Middle frontal gyrus (tissue), 1 donor: ENCODE measurements at regions not wholly inside any gene's neighbourhood (a gene's known extent, or its start where the extent isn't known, plus 50 kb on each side); places are given as distances from the start of the nearest gene placed in this dataset.
"Not testable (repeated sequence)": the region's sequence is repeated elsewhere in the genome, so short reads cannot be mapped to it uniquely, and the experiment has no call there.

Experiments
- DNase-seq: peaks from one replicate; pipeline ENCODE4 v3.0.0-alpha.2; 2015; ENCODE audit warnings: low spot score; ENCODE audit errors: extremely low spot score

- DNase-seq = no peak
These were observed 290.3 kb downstream of the C1D start for GRCh38 chr2:67772216-67773170.

GRCh38 chr2:67773851-67774250, 289.0 kb downstream of the C1D start:
- no peak for DNase-seq

GRCh38 chr2:67776276-67776675, 286.5 kb downstream of the C1D start:
- no peak for DNase-seq

- DNase-seq = no peak
These were observed 285.8 kb downstream of the C1D start for GRCh38 chr2:67777010-67777409.

GRCh38 chr2:67777836-67778429, 284.9 kb downstream of the C1D start:
- DNase-seq = no peak

GRCh38 chr2:67780841-67781240, 282.0 kb downstream of the C1D start:
- not testable (repeated sequence) for DNase-seq

- no peak for DNase-seq
These were observed 280.4 kb downstream of the C1D start for GRCh38 chr2:67782443-67782842.

GRCh38 chr2:67783026-67783425, 279.8 kb downstream of the C1D start:
- DNase-seq = no peak

- DNase-seq = no peak
These were observed 272.2 kb downstream of the C1D start for GRCh38 chr2:67790622-67791021.

- DNase-seq = no peak
These were observed 270.6 kb downstream of the C1D start for GRCh38 chr2:67792191-67792590.

- DNase-seq = no peak
These were observed 270.1 kb downstream of the C1D start for GRCh38 chr2:67792681-67793091.

- DNase-seq = no peak
These were observed 264.8 kb downstream of the C1D start for GRCh38 chr2:67797801-67798540.

- no peak for DNase-seq
These were observed 264.2 kb downstream of the C1D start for GRCh38 chr2:67798541-67799160.

GRCh38 chr2:67799886-67800285, 262.9 kb downstream of the C1D start:
- no peak for DNase-seq

GRCh38 chr2:67802291-67802690, 260.5 kb downstream of the C1D start:
- no peak for DNase-seq

- no peak for DNase-seq
These were observed 260.0 kb downstream of the C1D start for GRCh38 chr2:67802824-67803223.

- DNase-seq = no peak
These were observed 256.0 kb downstream of the C1D start for GRCh38 chr2:67806816-67807215.

- DNase-seq = no peak
These were observed 254.7 kb downstream of the C1D start for GRCh38 chr2:67808112-67808511.

- DNase-seq = no peak
These were observed 250.1 kb downstream of the C1D start for GRCh38 chr2:67812682-67813081.

- DNase-seq = no peak
These were observed 239.1 kb downstream of the C1D start for GRCh38 chr2:67823726-67824125.

- no peak for DNase-seq
These were observed 238.6 kb downstream of the C1D start for GRCh38 chr2:67824186-67824585.

- DNase-seq = no peak
These were observed 237.3 kb downstream of the C1D start for GRCh38 chr2:67825476-67825875.
